GM12892 (cell line): ENCODE measurements at regions not wholly inside any gene's neighbourhood (a gene's known extent, or its start where the extent isn't known, plus 50 kb on each side); places are given as distances from the start of the nearest gene placed in this dataset.

Experiments used
- DNase-seq: peaks from one replicate; pipeline ENCODE4 v3.0.0; 2011; ENCODE audit not compliant: insufficient read length
- FAIRE-seq: peaks from 2 replicates; lab custom pipeline; 2011; peaks lifted over from hg19 to GRCh38; lab: Jason Lieb, UNC
- POLR2A ChIP-seq: IDR thresholded peaks from 2 replicates; pipeline ENCODE4 v1.6.1; 2011; ENCODE audit warnings: low read depth, low read length, control low read depth
- POLR2AphosphoS5 ChIP-seq: IDR thresholded peaks from 2 replicates; pipeline ENCODE4 v1.6.1; 2011; ENCODE audit warnings: low read depth, low read length, control low read depth
- TAF1 ChIP-seq: IDR thresholded peaks from 2 replicates; pipeline ENCODE4 v1.6.1; 2011; ENCODE audit warnings: low read depth, mild to moderate bottlenecking, control low read depth, low read length, borderline replicate concordance

DNA sequence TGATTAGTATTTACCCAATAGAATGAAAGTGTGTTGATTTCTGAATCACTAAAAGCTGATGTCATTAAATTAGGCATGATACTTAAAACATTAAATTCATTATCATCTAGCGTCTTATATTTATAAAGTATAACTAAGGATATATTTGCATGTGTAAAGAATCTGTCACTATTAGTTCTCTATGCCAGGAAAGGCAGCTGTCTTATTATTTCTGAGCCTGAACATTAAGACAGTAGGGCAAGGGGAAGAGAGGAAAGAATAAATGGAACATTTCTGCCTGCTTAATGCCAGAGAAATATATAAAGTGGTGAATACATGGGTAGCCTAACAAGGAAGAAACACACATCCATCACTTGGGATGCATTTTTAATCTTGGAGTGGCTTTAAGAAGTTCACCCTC is 965.1 kb upstream of the TMEM132C start:
- TF ChIP-seq POLR2A (no peak), TAF1 (no peak), POLR2AphosphoS5 (no peak)
- FAIRE-seq (no peak), DNase-seq (no peak)

DNA sequence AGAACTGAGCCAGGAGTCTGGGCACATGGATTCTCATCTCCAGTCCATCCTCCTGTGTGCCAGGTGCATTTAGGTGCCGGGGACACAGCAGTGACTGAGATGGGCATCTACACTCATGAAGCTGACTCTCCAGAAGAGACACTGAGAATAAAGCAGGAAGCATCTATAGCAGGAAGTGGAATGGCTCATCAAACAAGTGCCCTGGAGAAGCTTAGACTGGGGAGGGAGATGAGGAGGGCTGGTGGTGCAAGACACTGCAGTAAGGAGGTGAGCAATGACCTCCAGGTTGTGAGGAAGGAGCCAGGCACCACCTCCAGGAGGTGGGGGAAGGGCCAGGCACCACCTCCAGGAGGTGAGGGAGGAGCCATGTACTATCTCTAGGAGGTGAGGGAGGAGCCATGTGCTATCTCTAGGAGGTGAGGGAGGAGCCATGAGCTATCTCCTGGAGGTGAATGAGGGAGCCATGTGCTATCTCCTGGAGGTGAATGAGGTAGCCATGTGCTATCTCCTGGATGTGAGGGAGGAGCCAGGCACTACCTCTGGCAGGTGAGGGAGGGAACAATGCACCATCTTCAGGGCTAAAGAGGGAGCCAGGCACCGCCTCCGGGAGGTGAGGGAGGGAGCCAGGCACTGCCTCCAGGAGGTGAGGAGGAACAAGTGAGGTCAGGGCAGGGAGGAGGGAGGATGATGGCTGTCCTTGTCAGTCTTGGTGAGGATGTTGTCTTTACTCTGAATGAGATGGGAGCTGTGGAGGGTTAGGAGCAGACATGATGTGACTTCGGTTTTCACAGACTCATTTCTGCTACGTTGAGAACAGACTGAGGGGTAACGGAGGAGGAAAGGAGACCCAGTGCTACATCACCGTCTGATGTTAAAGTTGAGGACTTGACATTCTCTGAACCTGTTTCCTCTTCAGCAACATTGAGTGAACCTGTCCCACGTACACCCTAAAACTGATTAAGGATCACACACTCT is 961.9 kb upstream of the TMEM132C start:
- TF ChIP-seq POLR2AphosphoS5 (no peak), POLR2A (no peak), TAF1 (no peak)
- FAIRE-seq (no peak), DNase-seq (no peak)

DNA sequence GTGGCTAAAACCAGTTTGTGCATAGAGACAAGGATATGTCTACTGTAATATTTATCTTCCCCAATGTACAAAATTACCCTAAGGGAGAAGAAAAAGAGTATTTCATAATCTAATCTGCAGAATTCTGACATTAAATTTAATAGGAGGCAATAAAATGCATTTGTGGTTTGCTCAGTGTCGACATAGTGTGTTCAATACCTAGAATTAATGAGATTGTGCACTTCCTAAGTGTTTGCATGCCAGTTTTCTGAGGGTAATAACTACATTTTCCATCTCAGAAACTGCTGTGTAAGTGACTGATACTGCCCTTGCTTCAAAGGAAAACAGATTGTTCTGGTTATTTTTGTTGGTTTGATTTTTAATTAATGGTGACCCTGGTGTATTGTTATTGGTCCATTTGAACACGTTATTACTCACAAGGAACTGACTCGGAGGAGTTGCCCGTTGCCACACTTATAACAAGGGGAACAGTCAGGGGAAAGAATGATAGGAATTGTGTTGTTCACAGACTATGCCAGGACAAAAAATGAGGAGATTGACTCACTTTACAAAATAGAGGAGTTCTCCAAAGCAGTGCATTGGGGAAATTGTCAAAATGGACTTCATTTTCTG is 960.3 kb upstream of the TMEM132C start:
- FAIRE-seq = no peak
- TF ChIP-seq TAF1 (no peak), POLR2A (no peak), POLR2AphosphoS5 (no peak)
- no peak for DNase-seq

DNA sequence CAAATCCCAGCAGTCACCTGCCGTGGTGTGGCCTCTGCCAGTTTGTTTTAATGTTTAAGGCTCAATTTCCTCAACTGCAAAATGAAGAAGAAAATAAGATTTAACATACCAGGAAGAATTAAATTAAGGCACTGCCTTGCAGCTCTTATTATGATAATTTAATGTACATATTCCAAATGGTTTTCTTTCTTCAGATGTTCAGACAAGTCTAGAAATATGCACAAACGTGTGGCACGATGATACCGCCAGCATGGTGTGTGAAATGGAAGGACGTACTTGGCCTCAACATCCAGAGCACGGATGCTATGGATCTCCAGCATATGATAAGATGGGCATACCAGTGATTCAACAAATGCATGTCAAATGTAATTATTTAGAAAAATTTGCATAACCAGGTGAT is 959.4 kb upstream of the TMEM132C start:
- DNase-seq (no peak), FAIRE-seq (no peak)
- TF ChIP-seq POLR2A = no peak
- no peak for TF ChIP-seq POLR2AphosphoS5
- no peak for TF ChIP-seq TAF1

DNA sequence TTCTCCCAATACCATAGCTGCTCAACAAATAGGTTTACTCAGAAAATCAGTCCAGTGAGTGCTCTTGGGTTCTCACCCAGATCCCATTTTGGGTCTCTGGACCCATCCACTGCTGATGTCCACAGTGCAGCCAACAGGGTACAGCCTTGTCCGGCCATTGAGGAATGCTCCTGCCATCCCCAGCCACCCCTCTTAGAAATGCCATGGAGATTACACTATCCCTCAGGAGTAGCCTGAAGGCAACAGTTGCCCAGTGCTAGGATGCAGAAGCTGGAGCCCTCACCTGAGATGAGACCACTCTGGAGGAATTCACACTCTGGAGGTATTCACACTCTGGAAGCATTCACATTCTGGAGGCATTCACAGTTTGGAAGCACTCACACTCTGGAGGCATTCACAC is 958.8 kb upstream of the TMEM132C start:
- TF ChIP-seq POLR2AphosphoS5 (no peak), POLR2A (no peak), TAF1 (no peak)
- DNase-seq = no peak
- FAIRE-seq = no peak

DNA sequence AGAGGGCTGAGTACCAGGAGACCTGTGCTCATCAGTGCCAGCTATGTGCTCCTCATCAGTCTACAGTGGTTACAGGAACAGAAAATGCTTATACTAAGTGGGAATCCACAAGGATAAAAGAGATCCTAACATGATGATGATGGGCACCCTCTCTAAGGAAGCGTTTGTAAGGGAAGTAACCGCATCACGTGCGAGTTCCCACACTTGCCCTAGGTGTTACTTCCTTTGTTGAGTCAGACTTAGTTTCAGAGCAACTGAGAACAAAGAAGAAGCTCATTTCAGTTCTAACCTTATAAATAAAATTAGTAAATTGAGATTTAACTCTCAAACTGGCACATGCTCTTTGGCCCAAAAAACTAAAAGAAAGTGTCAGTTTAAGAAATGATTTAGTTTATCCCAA is 956.4 kb upstream of the TMEM132C start:
- no peak for FAIRE-seq
- TF ChIP-seq POLR2AphosphoS5 (no peak), TAF1 (no peak), POLR2A (no peak)

DNA sequence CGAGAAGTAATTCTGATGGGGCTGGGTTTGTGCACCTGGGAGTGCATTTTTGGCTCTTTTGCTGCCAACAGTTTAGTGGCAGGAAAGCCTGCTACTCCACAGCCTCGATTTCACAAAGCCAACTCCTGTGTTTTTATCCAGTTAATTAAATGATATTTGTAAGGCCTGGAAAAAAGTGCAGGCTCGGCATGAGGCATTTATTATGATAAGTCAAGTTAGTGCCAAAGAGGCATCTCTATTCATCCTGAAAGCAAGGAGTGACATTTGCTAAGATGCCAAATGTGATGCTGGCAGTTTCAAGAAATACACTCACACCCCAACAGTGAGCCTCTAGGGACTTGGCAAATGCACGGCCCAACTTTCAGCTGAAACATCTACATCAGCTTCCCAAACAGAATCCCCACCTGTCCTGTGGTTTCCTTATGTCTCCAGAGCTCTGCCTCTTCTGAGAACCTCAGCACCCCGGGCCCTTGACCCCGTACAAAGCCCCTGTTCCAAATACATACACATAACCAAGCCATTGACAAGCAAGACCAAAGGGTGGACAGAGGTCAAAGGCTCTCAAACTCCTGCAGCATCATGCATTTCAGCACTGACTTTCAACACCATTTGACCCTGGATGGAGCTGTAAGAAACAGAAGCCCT is 955.1 kb upstream of the TMEM132C start:
- no peak for DNase-seq
- TF ChIP-seq TAF1 = no peak
- no peak for TF ChIP-seq POLR2A
- no peak for FAIRE-seq

More for the DNA sequence above, 956.4 kb upstream of the TMEM132C start:
- no peak for DNase-seq

DNA sequence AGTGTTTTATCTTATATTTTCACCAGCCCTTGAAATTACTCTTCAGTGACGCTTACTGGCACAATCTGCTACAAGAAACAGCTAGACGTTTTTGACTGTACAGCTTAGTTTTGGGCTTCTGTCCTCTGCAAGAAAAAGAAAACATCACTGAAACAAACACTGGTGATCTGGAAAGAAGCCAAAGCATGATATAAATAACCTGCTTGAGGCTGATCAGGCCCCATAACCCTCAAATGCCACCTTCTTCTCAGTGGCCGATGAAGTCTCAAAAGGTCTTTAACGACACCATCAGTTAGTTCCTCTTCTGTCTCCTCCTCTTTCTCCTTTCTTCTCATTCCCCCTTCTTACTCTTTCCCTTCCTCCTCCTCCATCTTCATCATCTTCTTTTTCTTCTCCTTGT is 942.3 kb upstream of the TMEM132C start:
- no peak for TF ChIP-seq POLR2A
- no peak for TF ChIP-seq TAF1
- no peak for TF ChIP-seq POLR2AphosphoS5
- DNase-seq (no peak), FAIRE-seq (no peak)

DNA sequence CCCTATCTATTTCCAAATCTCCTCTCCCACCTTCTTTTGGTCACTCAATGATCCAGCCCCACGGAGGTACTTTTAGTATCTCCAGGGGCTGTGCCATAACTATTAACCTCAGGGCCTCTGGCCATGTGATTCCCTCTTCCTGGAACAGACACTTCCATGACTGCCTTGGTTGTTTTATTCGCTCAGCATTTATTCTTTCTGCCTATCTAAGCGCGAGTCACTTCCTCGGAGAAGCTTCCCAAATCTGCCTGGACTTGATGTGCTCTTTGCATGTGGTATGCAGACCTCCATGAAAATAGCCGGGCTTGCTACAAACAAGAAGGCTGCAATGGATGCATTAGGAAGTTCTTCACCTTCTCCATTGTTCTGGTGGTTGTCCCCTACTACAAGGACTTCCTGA is 939.0 kb upstream of the TMEM132C start:
- FAIRE-seq (no peak), DNase-seq (no peak)

DNA sequence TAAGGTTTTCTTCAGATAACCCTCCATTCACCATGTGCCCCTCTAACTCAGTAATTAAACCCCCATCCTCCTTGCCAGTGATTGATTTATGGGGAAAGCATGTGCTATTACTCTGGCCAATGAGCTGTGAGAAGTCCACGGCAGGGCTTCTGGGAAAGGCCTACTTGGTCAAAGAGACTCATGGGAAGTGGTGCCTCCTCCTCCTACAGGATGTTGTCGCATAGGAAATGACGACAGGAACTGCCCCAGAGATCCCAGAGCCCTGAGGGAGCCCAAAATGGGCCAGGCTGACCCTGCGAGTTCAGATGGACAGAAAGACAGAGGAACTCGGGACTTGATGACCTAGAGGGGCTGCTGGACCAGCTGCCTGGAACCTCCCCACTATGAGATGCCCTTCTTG is 938.1 kb upstream of the TMEM132C start:
- FAIRE-seq (no peak), DNase-seq (no peak)
- TF ChIP-seq TAF1 (no peak), POLR2A (no peak), POLR2AphosphoS5 (no peak)

More for the DNA sequence above, 939.0 kb upstream of the TMEM132C start:
- TF ChIP-seq POLR2A (no peak), TAF1 (no peak), POLR2AphosphoS5 (no peak)

DNA sequence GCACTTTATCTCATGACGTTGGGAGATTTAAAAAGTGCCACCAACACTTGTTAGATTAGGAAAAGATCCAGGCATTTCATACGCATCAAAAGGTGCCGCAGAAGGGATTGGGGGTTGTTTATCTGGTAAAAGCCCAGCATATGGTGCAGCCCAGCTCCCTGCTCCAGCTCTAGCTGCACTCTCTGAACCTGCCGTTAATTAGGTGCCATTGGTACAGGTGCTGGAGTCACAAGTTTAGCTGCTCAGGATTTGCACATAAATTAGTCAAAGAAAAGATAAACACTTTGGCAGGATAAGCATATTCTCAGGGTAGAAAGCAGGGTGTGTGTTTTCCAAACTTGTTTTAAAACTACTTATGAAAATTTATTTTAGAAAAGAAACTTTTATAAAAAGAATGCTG is 932.6 kb upstream of the TMEM132C start:
- no peak for FAIRE-seq
- no peak for DNase-seq
- TF ChIP-seq POLR2AphosphoS5 = no peak
- no peak for TF ChIP-seq TAF1
- no peak for TF ChIP-seq POLR2A
